ENCODE measurements at regions not wholly inside any gene's neighbourhood (a gene's known extent, or its start where the extent isn't known, plus 50 kb on each side); places are given as distances from the start of the nearest gene placed in this dataset.
"Not testable (repeated sequence)": the region's sequence is repeated elsewhere in the genome, so short reads cannot be mapped to it uniquely, and the experiment has no call there.

GRCh38 chr11:126149759-126150625, 61.5 kb downstream of the RPUSD4 start:
- peaks cover 6% of the 10 kb centered on the region for H3K9me3 Mint-ChIP-seq
- no peak overlapping the region for H3K4me3 Mint-ChIP-seq
- H3K36me3 Mint-ChIP-seq (ENCODE audit: insufficient read depth) = no peaks in the 10 kb centered on the region
- ATAC-seq (replicated peaks; ENCODE audit: extremely low read depth, poor library complexity, severe bottlenecking) (no peak), DNase-seq (ENCODE audit: low spot score in 2 of 2) (no peak)
- no peaks in the 10 kb centered on the region for H3K4me1 Mint-ChIP-seq
- H3K27me3 Mint-ChIP-seq = peaks cover 29% of the 10 kb centered on the region
- no peak overlapping the region for H3K27ac Mint-ChIP-seq (ENCODE audit: low read depth)

- ATAC-seq (replicated peaks; ENCODE audit: extremely low read depth, poor library complexity, severe bottlenecking) (no peak), DNase-seq (ENCODE audit: low spot score in 2 of 2) (no peak)
- no peaks in the 10 kb centered on the region for H3K4me1 Mint-ChIP-seq
- no peaks in the 10 kb centered on the region for H3K36me3 Mint-ChIP-seq (ENCODE audit: insufficient read depth)
- H3K27ac Mint-ChIP-seq (ENCODE audit: low read depth) = no peak overlapping the region
- H3K27me3 Mint-ChIP-seq = peaks cover 25% of the 10 kb centered on the region
- H3K4me3 Mint-ChIP-seq = no peak overlapping the region
- H3K9me3 Mint-ChIP-seq = peaks cover 6% of the 10 kb centered on the region
Observed at GRCh38 chr11:126148317-126148716, 63.1 kb downstream of the RPUSD4 start.

GRCh38 chr11:126147208-126148111, 64.0 kb downstream of the RPUSD4 start:
- H3K27me3 Mint-ChIP-seq = peaks cover 23% of the 10 kb centered on the region
- H3K9me3 Mint-ChIP-seq = peaks cover 6% of the 10 kb centered on the region
- no peak for DNase-seq (ENCODE audit: low spot score in 2 of 2)
- H3K36me3 Mint-ChIP-seq (ENCODE audit: insufficient read depth) = no peaks in the 10 kb centered on the region
- ATAC-seq (replicated peaks; ENCODE audit: extremely low read depth, poor library complexity, severe bottlenecking) = no peak
- no peak overlapping the region for H3K4me3 Mint-ChIP-seq
- no peaks in the 10 kb centered on the region for H3K4me1 Mint-ChIP-seq
- no peak overlapping the region for H3K27ac Mint-ChIP-seq (ENCODE audit: low read depth)

GRCh38 chr11:126146454-126147192, 64.8 kb downstream of the RPUSD4 start:
- DNase-seq (ENCODE audit: low spot score in 2 of 2) (no peak), ATAC-seq (replicated peaks; ENCODE audit: extremely low read depth, poor library complexity, severe bottlenecking) (no peak)
- H3K4me1 Mint-ChIP-seq = no peaks in the 10 kb centered on the region
- H3K4me3 Mint-ChIP-seq = no peak overlapping the region
- H3K27ac Mint-ChIP-seq (ENCODE audit: low read depth) = no peak overlapping the region
- H3K27me3 Mint-ChIP-seq = peaks cover 15% of the 10 kb centered on the region
- no peaks in the 10 kb centered on the region for H3K36me3 Mint-ChIP-seq (ENCODE audit: insufficient read depth)
- no peaks in the 10 kb centered on the region for H3K9me3 Mint-ChIP-seq

GRCh38 chr11:126145954-126146353, 65.5 kb downstream of the RPUSD4 start:
- ATAC-seq (replicated peaks; ENCODE audit: extremely low read depth, poor library complexity, severe bottlenecking) (no peak), DNase-seq (ENCODE audit: low spot score in 2 of 2) (no peak)
- no peak overlapping the region for H3K27ac Mint-ChIP-seq (ENCODE audit: low read depth)
- H3K9me3 Mint-ChIP-seq = no peaks in the 10 kb centered on the region
- H3K27me3 Mint-ChIP-seq = peaks cover 19% of the 10 kb centered on the region
- H3K36me3 Mint-ChIP-seq (ENCODE audit: insufficient read depth) = no peaks in the 10 kb centered on the region
- H3K4me1 Mint-ChIP-seq = no peaks in the 10 kb centered on the region
- no peak overlapping the region for H3K4me3 Mint-ChIP-seq

- not testable (repeated sequence) for H3K4me3 Mint-ChIP-seq; H3K27ac Mint-ChIP-seq (ENCODE audit: low read depth); DNase-seq (ENCODE audit: low spot score in 2 of 2); H3K36me3 Mint-ChIP-seq (ENCODE audit: insufficient read depth); H3K9me3 Mint-ChIP-seq; ATAC-seq (replicated peaks; ENCODE audit: extremely low read depth, poor library complexity, severe bottlenecking); H3K4me1 Mint-ChIP-seq
- H3K27me3 Mint-ChIP-seq = peaks cover 41% of the 10 kb centered on the region
Observed at GRCh38 chr11:126143491-126143890, 68.0 kb downstream of the RPUSD4 start.

- Mint-ChIP-seq H3K9me3 (no peaks in the 10 kb centered on the region), H3K27me3 (peaks cover 51% of the 10 kb centered on the region), H3K36me3 (ENCODE audit: insufficient read depth) (no peaks in the 10 kb centered on the region), H3K27ac (ENCODE audit: low read depth) (no peak overlapping the region), H3K4me3 (no peak overlapping the region), H3K4me1 (no peaks in the 10 kb centered on the region)
- DNase-seq (ENCODE audit: low spot score in 2 of 2) (no peak), ATAC-seq (replicated peaks; ENCODE audit: extremely low read depth, poor library complexity, severe bottlenecking) (no peak)
Observed at GRCh38 chr11:126140926-126141280, 70.5 kb downstream of the RPUSD4 start.

GRCh38 chr11:126140201-126140925, 71.1 kb downstream of the RPUSD4 start:
- H3K9me3 Mint-ChIP-seq = no peaks in the 10 kb centered on the region
- DNase-seq (ENCODE audit: low spot score in 2 of 2) (no peak), ATAC-seq (replicated peaks; ENCODE audit: extremely low read depth, poor library complexity, severe bottlenecking) (no peak)
- no peak overlapping the region for H3K4me3 Mint-ChIP-seq
- peaks cover 56% of the 10 kb centered on the region for H3K27me3 Mint-ChIP-seq
- H3K36me3 Mint-ChIP-seq (ENCODE audit: insufficient read depth) = no peaks in the 10 kb centered on the region
- no peaks in the 10 kb centered on the region for H3K4me1 Mint-ChIP-seq
- H3K27ac Mint-ChIP-seq (ENCODE audit: low read depth) = no peak overlapping the region

- H3K27me3 Mint-ChIP-seq = peaks cover 66% of the 10 kb centered on the region
- DNase-seq (ENCODE audit: low spot score in 2 of 2) (no peak), ATAC-seq (replicated peaks; ENCODE audit: extremely low read depth, poor library complexity, severe bottlenecking) (no peak)
- no peaks in the 10 kb centered on the region for H3K4me1 Mint-ChIP-seq
- no peaks in the 10 kb centered on the region for H3K36me3 Mint-ChIP-seq (ENCODE audit: insufficient read depth)
- no peaks in the 10 kb centered on the region for H3K9me3 Mint-ChIP-seq
- no peak overlapping the region for H3K4me3 Mint-ChIP-seq
- H3K27ac Mint-ChIP-seq (ENCODE audit: low read depth) = no peak overlapping the region
Observed at GRCh38 chr11:126139111-126140091, 72.0 kb downstream of the RPUSD4 start.

GRCh38 chr11:126138636-126139035, 72.8 kb downstream of the RPUSD4 start:
- Mint-ChIP-seq H3K27me3 (peaks cover 71% of the 10 kb centered on the region), H3K36me3 (ENCODE audit: insufficient read depth) (no peaks in the 10 kb centered on the region), H3K9me3 (no peaks in the 10 kb centered on the region), H3K4me1 (no peaks in the 10 kb centered on the region), H3K4me3 (no peak overlapping the region), H3K27ac (ENCODE audit: low read depth) (no peak overlapping the region)
- no peak for DNase-seq (ENCODE audit: low spot score in 2 of 2)
- no peak for ATAC-seq (replicated peaks; ENCODE audit: extremely low read depth, poor library complexity, severe bottlenecking)

- DNase-seq (ENCODE audit: low spot score in 2 of 2) (no peak), ATAC-seq (replicated peaks; ENCODE audit: extremely low read depth, poor library complexity, severe bottlenecking) (no peak)
- H3K27me3 Mint-ChIP-seq = peaks cover 78% of the 10 kb centered on the region
- H3K9me3 Mint-ChIP-seq = no peaks in the 10 kb centered on the region
- H3K36me3 Mint-ChIP-seq (ENCODE audit: insufficient read depth) = no peaks in the 10 kb centered on the region
- H3K4me1 Mint-ChIP-seq = no peaks in the 10 kb centered on the region
- no peak overlapping the region for H3K27ac Mint-ChIP-seq (ENCODE audit: low read depth)
- H3K4me3 Mint-ChIP-seq = no peak overlapping the region
Observed at GRCh38 chr11:126137136-126137535, 74.3 kb downstream of the RPUSD4 start.

All from central memory CD8-positive, alpha-beta T cell (primary cell).